H7 (cell line): ENCODE measurements at regions not wholly inside any gene's neighbourhood (a gene's known extent, or its start where the extent isn't known, plus 50 kb on each side); places are given as distances from the start of the nearest gene placed in this dataset.

Source experiments
- DNase-seq: peaks from one replicate; pipeline ENCODE4 v3.0.0; 2012
- H3K27me3 ChIP-seq: 2 replicates; pipeline ENCODE4 v1.6.0; 2011; ENCODE audit warnings: mild to moderate bottlenecking, low read length; ENCODE audit not compliant: control insufficient read depth, insufficient read depth
- H3K36me3 ChIP-seq: replicated peaks from 2 replicates; pipeline ENCODE4 v1.5.1; 2011; ENCODE audit warnings: low read length; ENCODE audit not compliant: control insufficient read depth, insufficient read depth
- H3K4me3 ChIP-seq: 2 replicates; pipeline ENCODE4 v1.5.1; 2011; ENCODE audit warnings: low read depth, mild to moderate bottlenecking, control low read depth, low read length, moderate library complexity; ENCODE audit not compliant: insufficient read depth

GRCh38 chr9:38119560-38120236 is 50.7 kb upstream of the SHB start:
- no peak for DNase-seq
- no peaks in the 10 kb centered on the region; the same call in 1 of the 2 replicates for H3K27me3 ChIP-seq
- no peaks in the 10 kb centered on the region for H3K36me3 ChIP-seq
- no peak overlapping the region for H3K4me3 ChIP-seq

DNA sequence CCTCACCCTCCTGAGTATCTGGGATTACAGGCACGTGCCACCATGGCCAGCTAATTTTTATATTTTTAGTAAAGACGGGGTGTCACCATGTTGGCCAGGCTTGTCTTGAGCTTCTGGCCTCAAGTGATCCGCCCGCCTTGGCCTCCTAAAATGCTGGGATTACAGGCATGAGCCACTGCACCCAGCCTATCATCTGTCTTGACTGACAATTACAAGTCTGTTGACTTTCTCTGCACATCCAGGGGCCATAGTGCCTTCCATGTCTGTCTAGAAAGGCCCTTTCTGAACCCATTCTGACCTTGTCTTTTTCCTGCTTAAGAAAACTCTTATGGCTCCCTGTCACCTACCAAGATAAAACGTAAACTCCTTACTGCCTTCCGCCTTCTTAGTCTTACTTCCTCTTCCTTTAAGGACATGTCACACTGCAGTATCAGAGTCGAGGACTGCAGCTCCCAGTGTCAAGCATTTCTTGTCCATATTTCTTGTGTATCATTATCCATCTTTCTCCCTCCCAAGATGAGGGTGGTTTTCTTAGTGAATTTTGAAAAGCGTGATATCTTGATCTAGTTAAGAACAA is 49.9 kb upstream of the SHB start:
- no peaks in the 10 kb centered on the region for H3K36me3 ChIP-seq
- no peak overlapping the region for H3K4me3 ChIP-seq
- no peaks in the 10 kb centered on the region; the same call in 1 of the 2 replicates for H3K27me3 ChIP-seq
- no peak for DNase-seq
